Right lobe of liver (tissue), 4 donors: ENCODE measurements at regions not wholly inside any gene's neighbourhood (a gene's known extent, or its start where the extent isn't known, plus 50 kb on each side); places are given as distances from the start of the nearest gene placed in this dataset.

Source experiments
- CTCF ChIP-seq, 4 donors: fragments of 200-600 bp in 3 of 4; fragments of 450-650 bp in 1 of 4; IDR thresholded peaks; one replicate each; pipeline versions ENCODE4 v1.5.1 to v1.8.0; 2016 to 2022; ENCODE audit warnings: antibody characterized with exemption in 4 of 4, mild to moderate bottlenecking in 2 of 4
- POLR2A ChIP-seq: fragments of 450-650 bp; IDR thresholded peaks from one replicate; pipeline ENCODE4 v1.6.1; 2017; ENCODE audit warnings: antibody characterized with exemption, mild to moderate bottlenecking
- donor health status: DM: no; HTN: no; CAD: no.
- donor health status: DM: no; HTN: no; CAD: no.
- donor health status: DM: no; HTN: yes; CAD: no.

DNA sequence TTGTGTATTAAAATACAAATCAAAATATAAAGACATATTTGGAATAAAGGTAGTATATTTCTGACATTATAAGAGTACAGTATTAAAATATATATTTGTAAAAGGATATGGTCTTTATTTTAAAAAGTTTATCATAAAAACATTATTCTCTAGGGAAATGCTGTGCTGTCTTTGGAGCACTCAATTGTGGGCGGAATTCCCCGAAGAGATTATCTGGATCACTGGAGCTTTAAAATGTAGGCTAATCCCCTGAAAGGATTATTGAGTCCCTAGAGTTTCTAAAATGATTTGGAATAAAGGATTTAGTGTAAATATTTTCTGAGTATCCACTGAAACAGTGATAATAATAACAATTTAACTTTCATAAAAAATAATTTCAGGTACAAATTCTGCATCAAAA is 1239.4 kb downstream of the TECRL start:
- TF ChIP-seq CTCF (IDR thresholded peaks at IDR 0.05) (no peak), POLR2A (no peak)
